ENCODE measurements at regions not wholly inside any gene's neighbourhood (a gene's known extent, or its start where the extent isn't known, plus 50 kb on each side); places are given as distances from the start of the nearest gene placed in this dataset.

GRCh38 chr1:37305841-37306240, 168.5 kb upstream of the ZC3H12A start:
- no TSS peak for BruUV-seq (replicated peaks)
- no peak overlapping the region for H3K4me3 Mint-ChIP-seq (ENCODE audit: low read depth, unreplicated experiment)
- intact Hi-C loops (cut with micrococcal nuclease; ENCODE audit: unreplicated experiment): no loop called here
- CTCF ChIA-PET: no interaction called here
- H3K4me1 Mint-ChIP-seq (ENCODE audit: low read depth, unreplicated experiment): no peaks in the 10 kb centered on the region
- no peaks in the 10 kb centered on the region for H3K9me3 Mint-ChIP-seq (ENCODE audit: low read depth, unreplicated experiment)
- peaks cover 100% of the 10 kb centered on the region for H3K27me3 Mint-ChIP-seq (ENCODE audit: unreplicated experiment)
- H3K27ac Mint-ChIP-seq (ENCODE audit: unreplicated experiment): no peak overlapping the region
- no peak for TF ChIP-seq CTCF (IDR thresholded peaks at IDR 0.05; ENCODE audit: unreplicated experiment)
- no peaks in the 10 kb centered on the region for H3K36me3 Mint-ChIP-seq (ENCODE audit: insufficient read depth, unreplicated experiment)
- DNase-seq: no peak

- Mint-ChIP-seq H3K27ac (ENCODE audit: unreplicated experiment) (no peak overlapping the region), H3K27me3 (ENCODE audit: unreplicated experiment) (peaks cover 100% of the 10 kb centered on the region), H3K4me3 (ENCODE audit: low read depth, unreplicated experiment) (no peak overlapping the region), H3K4me1 (ENCODE audit: low read depth, unreplicated experiment) (no peaks in the 10 kb centered on the region), H3K36me3 (ENCODE audit: insufficient read depth, unreplicated experiment) (no peaks in the 10 kb centered on the region), H3K9me3 (ENCODE audit: low read depth, unreplicated experiment) (no peaks in the 10 kb centered on the region)
- intact Hi-C loops (cut with micrococcal nuclease; ENCODE audit: unreplicated experiment): no loop called here
- no peak for DNase-seq
- CTCF ChIA-PET: no interaction called here
- no peak for TF ChIP-seq CTCF (IDR thresholded peaks at IDR 0.05; ENCODE audit: unreplicated experiment)
- no TSS peak for BruUV-seq (replicated peaks)
Observed at GRCh38 chr1:37306461-37306860, 167.9 kb upstream of the ZC3H12A start.

- CTCF ChIA-PET: interaction anchor here (0.6 kb wide), 1 partner anchor 1251 kb away, joined by 3 read pairs; no protein-coding TSS in a partner anchor
- H3K27me3 Mint-ChIP-seq (ENCODE audit: unreplicated experiment): peaks cover 100% of the 10 kb centered on the region
- TF ChIP-seq CTCF (IDR thresholded peaks at IDR 0.05; ENCODE audit: unreplicated experiment): no peak
- no peak overlapping the region for H3K27ac Mint-ChIP-seq (ENCODE audit: unreplicated experiment)
- BruUV-seq (replicated peaks): no TSS peak
- H3K36me3 Mint-ChIP-seq (ENCODE audit: insufficient read depth, unreplicated experiment): no peaks in the 10 kb centered on the region
- no peak for DNase-seq
- H3K4me3 Mint-ChIP-seq (ENCODE audit: low read depth, unreplicated experiment): no peak overlapping the region
- H3K4me1 Mint-ChIP-seq (ENCODE audit: low read depth, unreplicated experiment): no peaks in the 10 kb centered on the region
- intact Hi-C loops (cut with micrococcal nuclease; ENCODE audit: unreplicated experiment): no loop called here
- H3K9me3 Mint-ChIP-seq (ENCODE audit: low read depth, unreplicated experiment): no peaks in the 10 kb centered on the region
Observed at GRCh38 chr1:37306871-37307270, 167.5 kb upstream of the ZC3H12A start.

GRCh38 chr1:37308031-37308960, 166.1 kb upstream of the ZC3H12A start:
- no peak for TF ChIP-seq CTCF (IDR thresholded peaks at IDR 0.05; ENCODE audit: unreplicated experiment)
- BruUV-seq (replicated peaks): no TSS peak
- Mint-ChIP-seq H3K9me3 (ENCODE audit: low read depth, unreplicated experiment) (no peaks in the 10 kb centered on the region), H3K36me3 (ENCODE audit: insufficient read depth, unreplicated experiment) (no peaks in the 10 kb centered on the region), H3K4me1 (ENCODE audit: low read depth, unreplicated experiment) (no peaks in the 10 kb centered on the region), H3K27ac (ENCODE audit: unreplicated experiment) (no peak overlapping the region), H3K27me3 (ENCODE audit: unreplicated experiment) (peaks cover 100% of the 10 kb centered on the region), H3K4me3 (ENCODE audit: low read depth, unreplicated experiment) (no peak overlapping the region)
- CTCF ChIA-PET: no interaction called here
- intact Hi-C loops (cut with micrococcal nuclease; ENCODE audit: unreplicated experiment): no loop called here
- no peak for DNase-seq
